ENCODE measurements at regions not wholly inside any gene's neighbourhood (a gene's known extent, or its start where the extent isn't known, plus 50 kb on each side); places are given as distances from the start of the nearest gene placed in this dataset.
"Not testable (repeated sequence)": the region's sequence is repeated elsewhere in the genome, so short reads cannot be mapped to it uniquely, and the experiment has no call there.

- intact Hi-C loops (cut with DNase I) = no loop called here
- Histone ChIP-seq H3K4me3 (no peak overlapping the region), H3K9me3 (no peaks in the 10 kb centered on the region), H3K27ac (replicated peaks in 1 of 4) (peak overlapping the region in 2 of 4 donors; percentile 17 to 36), H3K27me3 (no peaks in the 10 kb centered on the region), H3K36me3 (no peaks in the 10 kb centered on the region), H3K4me1 (peaks cover 0 to 13% (median 12%) of the 10 kb centered on the region in 4 donors)
- 48% methylated on average over 3 of the region's 3 CpGs for WGBS
- no peak for DNase-seq (ENCODE audit: extremely low spot score)
- TF ChIP-seq EP300 (IDR thresholded peaks at IDR 0.05) (no peak), CTCF (IDR thresholded peaks at IDR 0.05) (no peak), POLR2AphosphoS5 (IDR thresholded peaks at IDR 0.05) (no peak), POLR2A (IDR thresholded peaks at IDR 0.05; ENCODE audit: low read depth) (no peak)
Measured at GRCh38 chr5:157983906-157984551, 125.1 kb upstream of the CLINT1 start.

- no peaks in the 10 kb centered on the region for H3K9me3 ChIP-seq
- WGBS = 75% methylated on average over 2 of the region's 2 CpGs
- DNase-seq (ENCODE audit: extremely low spot score) = no peak
- no peak for TF ChIP-seq EP300 (IDR thresholded peaks at IDR 0.05)
- TF ChIP-seq POLR2AphosphoS5 (IDR thresholded peaks at IDR 0.05) = no peak
- no peak for TF ChIP-seq POLR2A (IDR thresholded peaks at IDR 0.05; ENCODE audit: low read depth)
- H3K4me3 ChIP-seq = no peak overlapping the region
- H3K4me1 ChIP-seq = peaks cover 3 to 5% (median 4%) of the 10 kb centered on the region in 4 donors
- no peak overlapping the region for H3K27ac ChIP-seq (replicated peaks in 1 of 4)
- no peaks in the 10 kb centered on the region for H3K36me3 ChIP-seq
- intact Hi-C loops (cut with DNase I) = no loop called here
- no peaks in the 10 kb centered on the region for H3K27me3 ChIP-seq
Measured at GRCh38 chr5:157978061-157978460, 119.1 kb upstream of the CLINT1 start.

GRCh38 chr5:157976429-157976828 lies 117.5 kb upstream of the CLINT1 start:
- no peak overlapping the region for H3K4me3 ChIP-seq
- intact Hi-C loops (cut with DNase I) = no loop called here
- no peaks in the 10 kb centered on the region for H3K9me3 ChIP-seq
- H3K27me3 ChIP-seq = no peaks in the 10 kb centered on the region
- no peak for DNase-seq (ENCODE audit: extremely low spot score)
- no peak for TF ChIP-seq CTCF (IDR thresholded peaks at IDR 0.05)
- no peak for TF ChIP-seq POLR2A (IDR thresholded peaks at IDR 0.05; ENCODE audit: low read depth)
- no peak for TF ChIP-seq POLR2AphosphoS5 (IDR thresholded peaks at IDR 0.05)
- no peak for TF ChIP-seq EP300 (IDR thresholded peaks at IDR 0.05)
- H3K36me3 ChIP-seq = no peaks in the 10 kb centered on the region
- H3K4me1 ChIP-seq = peaks cover 7 to 14% (median 12%) of the 10 kb centered on the region in 4 donors
- no peak overlapping the region for H3K27ac ChIP-seq (replicated peaks in 1 of 4)

- TF ChIP-seq POLR2A (IDR thresholded peaks at IDR 0.05; ENCODE audit: low read depth) = no peak
- TF ChIP-seq POLR2AphosphoS5 (IDR thresholded peaks at IDR 0.05) = no peak
- no peak for TF ChIP-seq EP300 (IDR thresholded peaks at IDR 0.05)
- no peak for TF ChIP-seq CTCF (IDR thresholded peaks at IDR 0.05)
- peaks cover 4 to 12% (median 10%) of the 10 kb centered on the region in 4 donors for H3K4me1 ChIP-seq
- no peak for DNase-seq (ENCODE audit: extremely low spot score)
- WGBS = 84% methylated on average over 6 of the region's 6 CpGs
- no peak overlapping the region for H3K4me3 ChIP-seq
- no peaks in the 10 kb centered on the region for H3K36me3 ChIP-seq
- no peaks in the 10 kb centered on the region for H3K9me3 ChIP-seq
- no peaks in the 10 kb centered on the region for H3K27me3 ChIP-seq
- no peak overlapping the region for H3K27ac ChIP-seq (replicated peaks in 1 of 4)
- intact Hi-C loops (cut with DNase I) = no loop called here
Measured at GRCh38 chr5:157972579-157972978, 113.6 kb upstream of the CLINT1 start.

GRCh38 chr5:157971571-157972216 lies 112.7 kb upstream of the CLINT1 start:
- intact Hi-C loops (cut with DNase I) = no loop called here
- no peak for DNase-seq (ENCODE audit: extremely low spot score)
- Histone ChIP-seq H3K27me3 (no peaks in the 10 kb centered on the region), H3K4me1 (peaks cover 4 to 12% (median 10%) of the 10 kb centered on the region in 4 donors), H3K9me3 (no peaks in the 10 kb centered on the region), H3K27ac (replicated peaks in 1 of 4) (peak overlapping the region in 3 of 4 donors; percentile 10 to 44 (median 36)), H3K4me3 (no peak overlapping the region), H3K36me3 (no peaks in the 10 kb centered on the region)
- 35% methylated on average over 5 of the region's 5 CpGs for WGBS
- TF ChIP-seq CTCF (IDR thresholded peaks at IDR 0.05) = no peak

- H3K36me3 ChIP-seq; H3K4me3 ChIP-seq; H3K9me3 ChIP-seq; intact Hi-C loops (cut with DNase I); DNase-seq (ENCODE audit: extremely low spot score); H3K27me3 ChIP-seq; H3K27ac ChIP-seq (replicated peaks in 1 of 4): not testable (repeated sequence)
- H3K4me1 ChIP-seq = peaks cover 4 to 12% (median 10%) of the 10 kb centered on the region in 4 donors
- WGBS = 98% methylated on average over 6 of the region's 6 CpGs
Measured at GRCh38 chr5:157968570-157968969, 109.6 kb upstream of the CLINT1 start.

All from esophagus muscularis mucosa (tissue), 4 donors.